T-helper 1 cell treated with Interleukin-12 subunit alpha and Interleukin-12 subunit beta and Interleukin-4 antibody, amounts not matched to agents 30 μg/mL and 1 μg/mL, for 36 hours (primary cell): ENCODE measurements at regions not wholly inside any gene's neighbourhood (a gene's known extent, or its start where the extent isn't known, plus 50 kb on each side); places are given as distances from the start of the nearest gene placed in this dataset.
"Not testable (repeated sequence)": the region's sequence is repeated elsewhere in the genome, so short reads cannot be mapped to it uniquely, and the experiment has no call there.

Experiments
- H3K27ac Mint-ChIP-seq: one replicate; pipeline ENCODE4 v1.8.0; 2021; ENCODE audit warnings: mild to moderate bottlenecking, mixed read lengths
- H3K27me3 Mint-ChIP-seq: one replicate; pipeline ENCODE4 v1.8.0; 2021; ENCODE audit warnings: low read depth, mixed read lengths
- H3K36me3 Mint-ChIP-seq: one replicate; pipeline ENCODE4 v1.8.0; 2021; ENCODE audit warnings: low read depth, mixed read lengths
- H3K4me1 Mint-ChIP-seq: one replicate; pipeline ENCODE4 v1.8.0; 2021; ENCODE audit warnings: low read depth, mixed read lengths
- H3K4me3 Mint-ChIP-seq: one replicate; pipeline ENCODE4 v1.8.0; 2021; ENCODE audit warnings: mild to moderate bottlenecking, moderate library complexity, mixed read lengths
- H3K9me3 Mint-ChIP-seq: one replicate; pipeline ENCODE4 v1.8.0; 2021; ENCODE audit warnings: mixed read lengths

DNA sequence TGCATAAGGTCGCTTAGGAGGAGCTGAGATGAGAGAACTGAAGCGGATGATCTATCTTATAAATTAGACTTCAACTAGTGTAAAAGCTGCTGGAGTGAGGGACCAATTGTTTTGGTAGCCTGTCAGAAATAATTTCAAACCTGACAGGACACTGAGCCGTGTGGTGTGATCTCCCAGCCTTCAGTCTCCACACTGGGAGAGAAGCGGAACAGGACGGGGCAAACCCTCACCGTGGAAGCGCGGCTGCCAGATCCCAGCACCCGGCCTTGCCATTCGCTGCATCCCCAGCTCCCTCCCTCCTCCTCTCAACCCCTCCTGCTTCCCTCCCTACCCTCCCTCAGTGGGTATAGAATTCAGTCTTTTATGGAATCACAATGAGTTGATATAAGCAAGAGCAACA lies 900.1 kb upstream of the SLC35B3 start:
- Mint-ChIP-seq H3K27me3 (no peaks in the 10 kb centered on the region), H3K4me3 (no peak overlapping the region), H3K27ac (no peak overlapping the region), H3K9me3 (peaks cover 5% of the 10 kb centered on the region), H3K36me3 (no peaks in the 10 kb centered on the region), H3K4me1 (no peaks in the 10 kb centered on the region)

DNA sequence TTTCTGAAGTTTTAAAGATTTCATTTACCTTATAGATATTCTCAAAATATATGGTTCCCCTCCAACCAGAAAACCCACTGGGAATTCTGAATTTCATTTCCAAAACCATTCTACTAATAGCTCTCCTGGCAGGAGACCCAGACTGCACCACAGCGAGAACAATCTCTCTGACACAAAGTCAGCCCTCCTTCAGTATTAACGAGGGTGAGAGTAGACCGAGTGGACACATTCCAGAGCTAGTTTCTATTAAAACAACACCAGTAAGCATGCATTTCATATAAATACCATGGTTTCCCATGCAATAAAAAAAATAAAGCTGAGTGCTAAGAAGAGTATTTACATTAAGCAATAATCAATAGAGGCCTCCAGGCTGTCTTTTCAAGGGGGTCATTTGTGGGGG lies 899.6 kb upstream of the SLC35B3 start:
- Mint-ChIP-seq H3K4me3 (no peak overlapping the region), H3K27ac (no peak overlapping the region), H3K27me3 (no peaks in the 10 kb centered on the region), H3K36me3 (no peaks in the 10 kb centered on the region), H3K4me1 (no peaks in the 10 kb centered on the region), H3K9me3 (peaks cover 5% of the 10 kb centered on the region)

DNA sequence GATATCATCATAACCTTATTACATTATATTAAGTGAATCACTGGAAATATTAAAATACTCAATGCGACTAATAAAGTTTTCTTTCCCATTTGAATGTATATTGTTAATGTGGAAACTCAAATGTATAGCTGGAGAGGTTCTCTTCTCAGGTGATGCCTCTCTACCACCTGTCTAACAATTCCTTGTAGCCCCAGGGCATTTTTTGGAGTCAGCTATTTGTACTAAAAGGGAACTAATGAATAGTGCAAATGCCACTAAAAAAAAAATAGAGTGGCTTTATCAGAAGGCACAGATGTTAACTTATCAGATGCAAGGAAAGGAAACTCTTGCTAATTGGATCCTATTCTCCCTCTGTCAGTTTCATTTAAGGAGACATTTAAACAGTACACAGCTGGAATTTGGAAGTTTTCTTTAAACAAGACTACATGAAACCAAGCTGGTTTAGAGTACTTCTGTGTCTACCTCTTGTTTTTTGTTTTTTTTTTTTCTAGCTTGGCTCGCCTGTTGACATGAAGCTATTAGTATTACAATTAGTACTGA lies 897.0 kb upstream of the SLC35B3 start:
- no peak overlapping the region for H3K4me3 Mint-ChIP-seq
- peaks cover 5% of the 10 kb centered on the region for H3K9me3 Mint-ChIP-seq
- no peaks in the 10 kb centered on the region for H3K36me3 Mint-ChIP-seq
- no peaks in the 10 kb centered on the region for H3K27me3 Mint-ChIP-seq
- no peak overlapping the region for H3K27ac Mint-ChIP-seq
- H3K4me1 Mint-ChIP-seq, result no peaks in the 10 kb centered on the region

DNA sequence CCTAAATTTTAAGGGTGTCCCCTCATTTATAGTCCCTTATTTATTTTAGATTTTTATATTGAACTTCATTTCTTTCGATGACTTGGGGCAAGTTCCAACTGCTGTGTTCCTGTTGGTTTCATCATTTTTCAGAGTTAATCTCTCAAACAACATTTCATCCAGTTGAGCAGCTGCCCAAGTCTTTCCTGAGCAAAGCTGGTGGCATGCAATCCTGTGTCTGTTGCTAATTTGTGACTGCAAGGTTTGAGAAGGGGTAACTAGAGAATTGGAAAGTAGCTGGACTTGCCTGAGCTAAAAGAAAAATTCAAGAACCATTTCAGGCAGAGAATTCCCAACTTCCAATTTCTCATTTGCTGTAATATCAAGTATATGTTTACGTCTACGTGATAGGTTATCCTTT lies 881.5 kb upstream of the SLC35B3 start:
- H3K27me3 Mint-ChIP-seq, result no peaks in the 10 kb centered on the region
- no peaks in the 10 kb centered on the region for H3K36me3 Mint-ChIP-seq
- H3K4me3 Mint-ChIP-seq, result no peak overlapping the region
- H3K9me3 Mint-ChIP-seq, result peaks cover 3% of the 10 kb centered on the region
- H3K27ac Mint-ChIP-seq, result no peak overlapping the region
- H3K4me1 Mint-ChIP-seq, result no peaks in the 10 kb centered on the region

DNA sequence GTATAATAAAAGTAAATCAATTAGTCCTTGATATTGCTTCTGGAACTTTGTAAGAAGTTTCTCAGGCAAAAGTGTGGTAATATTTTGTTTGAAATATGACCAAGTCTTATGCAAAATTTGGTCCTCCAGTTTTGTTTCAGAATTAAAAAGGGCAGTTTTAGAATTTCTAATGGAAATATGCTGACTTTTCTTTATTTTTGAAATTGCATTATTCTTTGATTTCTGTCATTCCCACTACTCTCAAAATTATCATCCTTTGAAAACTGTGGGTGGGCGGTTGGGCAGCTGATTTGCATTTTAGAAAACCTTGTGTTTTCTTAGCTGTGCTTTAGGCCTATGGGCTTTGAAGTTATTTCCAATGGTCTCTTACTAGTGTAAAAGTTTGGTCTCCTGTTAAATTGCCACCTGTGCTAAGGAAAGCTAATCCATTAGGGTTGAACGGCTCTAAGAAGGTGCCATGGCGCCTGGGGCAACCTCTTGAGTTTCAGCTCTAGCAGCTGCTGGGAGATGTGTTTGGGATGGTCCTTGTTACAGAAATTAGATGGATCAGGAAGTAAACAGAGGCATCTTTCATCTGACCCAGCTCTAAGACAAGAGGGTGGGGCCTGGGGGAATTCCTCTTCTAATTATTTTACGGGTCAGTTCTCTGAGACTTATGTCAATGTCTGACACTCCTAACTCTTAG lies 880.8 kb upstream of the SLC35B3 start:
- peaks cover 3% of the 10 kb centered on the region for H3K9me3 Mint-ChIP-seq
- no peak overlapping the region for H3K4me3 Mint-ChIP-seq
- H3K27me3 Mint-ChIP-seq, result no peaks in the 10 kb centered on the region
- no peak overlapping the region for H3K27ac Mint-ChIP-seq
- no peaks in the 10 kb centered on the region for H3K4me1 Mint-ChIP-seq
- H3K36me3 Mint-ChIP-seq, result no peaks in the 10 kb centered on the region

DNA sequence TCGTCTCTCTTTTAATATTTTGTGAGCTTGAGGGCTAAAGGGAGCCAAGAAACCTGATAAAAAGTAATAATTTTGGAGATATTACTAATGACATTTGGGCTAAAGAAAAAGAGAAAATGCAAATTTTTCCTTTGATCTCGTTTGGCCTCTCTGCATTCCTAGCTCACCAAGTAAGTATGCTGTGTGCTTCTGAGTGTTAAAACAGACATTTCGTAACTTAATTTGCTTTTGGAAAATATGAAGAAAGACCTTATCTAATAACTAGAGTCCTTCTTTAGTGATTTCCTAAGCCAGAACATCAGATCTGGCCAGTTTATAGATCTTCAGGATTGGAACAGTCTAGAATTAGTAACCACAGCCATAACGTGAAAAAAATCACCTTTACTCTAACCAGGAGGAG lies 872.9 kb upstream of the SLC35B3 start:
- no peaks in the 10 kb centered on the region for H3K4me1 Mint-ChIP-seq
- no peak overlapping the region for H3K27ac Mint-ChIP-seq
- H3K36me3 Mint-ChIP-seq, result no peaks in the 10 kb centered on the region
- H3K4me3 Mint-ChIP-seq, result no peak overlapping the region
- no peaks in the 10 kb centered on the region for H3K27me3 Mint-ChIP-seq
- no peaks in the 10 kb centered on the region for H3K9me3 Mint-ChIP-seq

DNA sequence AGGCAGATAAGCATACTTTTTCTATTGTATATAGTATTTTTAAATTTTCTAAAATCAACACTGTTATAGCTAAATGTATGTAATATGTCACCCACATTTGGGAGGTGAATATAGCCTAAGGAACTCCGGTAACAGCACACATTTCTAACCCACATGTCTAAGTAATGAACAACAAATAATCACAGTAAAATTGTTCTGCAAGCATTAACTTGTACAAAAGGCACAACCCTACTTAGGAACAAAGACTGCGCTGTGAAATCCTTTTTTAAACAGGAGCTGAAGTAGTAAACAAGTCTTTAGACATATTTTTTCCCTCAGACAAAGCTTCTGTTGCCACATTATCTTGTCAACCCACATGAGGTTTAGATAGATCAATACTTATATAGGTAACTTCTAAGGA lies 872.4 kb upstream of the SLC35B3 start:
- Mint-ChIP-seq H3K27me3 (no peaks in the 10 kb centered on the region), H3K4me3 (no peak overlapping the region), H3K9me3 (no peaks in the 10 kb centered on the region), H3K4me1 (no peaks in the 10 kb centered on the region), H3K36me3 (no peaks in the 10 kb centered on the region), H3K27ac (no peak overlapping the region)

DNA sequence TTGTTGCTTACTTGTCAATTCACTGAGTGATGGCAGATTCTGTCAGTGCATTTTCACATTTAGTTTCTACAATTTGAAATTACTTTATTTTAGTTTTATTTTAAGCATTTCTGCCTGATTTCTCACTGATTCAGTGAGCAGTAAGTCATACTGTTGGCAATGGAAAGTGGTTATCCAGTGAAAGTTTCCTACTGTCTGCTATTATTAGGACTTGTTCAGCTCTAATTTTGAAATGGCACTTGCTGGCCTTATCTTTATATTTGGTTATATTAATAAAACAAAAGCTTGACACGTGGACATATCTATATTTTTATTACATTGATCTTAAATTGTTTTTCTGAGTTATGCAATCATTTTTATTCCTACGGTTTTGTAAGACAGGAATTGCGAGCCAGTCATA lies 871.8 kb upstream of the SLC35B3 start:
- Mint-ChIP-seq H3K9me3 (no peaks in the 10 kb centered on the region), H3K27ac (no peak overlapping the region), H3K27me3 (no peaks in the 10 kb centered on the region), H3K4me1 (no peaks in the 10 kb centered on the region), H3K4me3 (no peak overlapping the region), H3K36me3 (no peaks in the 10 kb centered on the region)

DNA sequence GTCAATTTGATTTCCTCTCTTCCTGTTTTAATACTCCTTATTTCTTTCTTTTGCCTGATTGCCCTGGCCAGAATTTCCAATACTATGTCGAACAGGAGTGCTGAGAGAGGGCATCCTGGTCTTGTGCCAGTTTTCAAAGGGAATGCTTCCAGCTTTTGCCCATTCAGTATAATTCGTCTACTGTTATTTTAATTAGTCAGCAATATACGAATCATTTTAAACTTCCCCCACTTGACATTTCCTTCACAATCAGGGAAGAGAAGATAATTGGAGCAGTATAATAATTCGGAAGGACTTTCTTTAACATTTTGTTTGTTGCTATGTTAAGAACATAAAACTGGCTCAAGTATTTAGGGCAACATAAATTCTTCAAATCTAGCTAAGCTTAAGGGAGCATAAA lies 860.3 kb upstream of the SLC35B3 start:
- Mint-ChIP-seq H3K36me3 (no peaks in the 10 kb centered on the region), H3K27ac (no peak overlapping the region), H3K27me3 (no peaks in the 10 kb centered on the region), H3K4me3 (no peak overlapping the region), H3K9me3 (peaks cover 9% of the 10 kb centered on the region), H3K4me1 (no peaks in the 10 kb centered on the region)

DNA sequence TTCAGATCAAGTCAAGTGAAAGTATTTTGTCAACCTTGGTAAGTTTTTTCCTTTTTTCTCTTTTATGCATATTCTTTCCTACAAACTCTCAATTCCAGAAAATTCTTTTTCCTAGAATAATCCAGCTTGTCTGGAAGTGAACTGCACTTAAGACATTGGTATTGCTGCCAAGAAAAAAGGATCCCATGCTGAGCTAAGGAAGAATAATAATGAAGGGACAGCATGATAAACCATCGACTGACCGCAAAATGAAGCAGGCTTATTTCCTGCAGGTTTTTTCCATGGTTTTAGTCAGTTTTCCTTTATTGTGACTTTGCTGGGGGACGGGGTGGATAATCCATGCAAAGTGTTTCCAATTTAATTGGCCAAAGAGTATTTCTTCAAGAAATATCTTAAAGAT lies 857.6 kb upstream of the SLC35B3 start:
- Mint-ChIP-seq H3K4me3 (no peak overlapping the region), H3K9me3 (peaks cover 9% of the 10 kb centered on the region), H3K36me3 (no peaks in the 10 kb centered on the region), H3K27me3 (no peaks in the 10 kb centered on the region), H3K27ac (no peak overlapping the region), H3K4me1 (no peaks in the 10 kb centered on the region)

DNA sequence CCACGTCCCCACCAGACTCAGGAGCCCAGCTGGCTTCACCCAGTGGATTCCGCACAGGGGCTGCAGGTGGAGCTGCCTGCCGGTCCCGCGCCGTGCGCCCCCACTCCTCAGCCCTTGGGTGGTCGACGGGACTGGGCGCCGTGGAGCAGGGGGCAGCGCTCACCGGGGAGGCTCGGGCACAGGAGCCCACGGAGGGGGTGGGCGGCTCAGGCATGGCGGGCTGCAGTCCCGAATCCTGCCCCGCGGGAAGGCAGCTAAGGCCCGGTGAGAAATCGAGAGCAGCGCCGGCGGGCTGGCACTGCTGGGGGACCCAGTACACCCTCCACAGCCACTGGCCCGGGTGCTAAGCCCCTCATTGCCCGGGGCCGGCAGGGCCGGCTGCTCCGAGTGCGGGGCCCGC lies 855.0 kb upstream of the SLC35B3 start:
- H3K4me3 Mint-ChIP-seq, H3K9me3 Mint-ChIP-seq, H3K4me1 Mint-ChIP-seq, H3K27ac Mint-ChIP-seq, H3K36me3 Mint-ChIP-seq, H3K27me3 Mint-ChIP-seq: not testable (repeated sequence)

DNA sequence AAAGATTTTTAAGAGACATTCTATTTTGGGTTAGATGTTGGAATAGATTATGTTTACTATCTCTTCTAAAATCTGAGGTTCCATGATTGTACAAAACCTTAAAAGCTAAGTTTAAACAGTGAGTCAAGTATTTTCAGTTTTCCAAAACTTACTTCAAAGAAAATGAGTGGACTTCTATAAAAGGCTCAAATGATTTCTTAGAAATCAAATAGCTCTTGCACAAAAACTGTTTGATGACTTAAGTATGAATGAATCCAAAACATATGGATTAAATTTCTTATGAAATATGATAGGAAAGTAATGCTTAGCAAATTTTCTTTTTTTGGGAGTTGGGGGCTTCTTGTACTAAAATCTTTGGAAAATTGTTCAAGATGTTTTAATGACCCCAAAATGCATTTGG lies 837.3 kb upstream of the SLC35B3 start:
- Mint-ChIP-seq H3K4me1 (no peaks in the 10 kb centered on the region), H3K4me3 (no peak overlapping the region), H3K27me3 (no peaks in the 10 kb centered on the region), H3K27ac (no peak overlapping the region), H3K9me3 (no peaks in the 10 kb centered on the region), H3K36me3 (no peaks in the 10 kb centered on the region)

DNA sequence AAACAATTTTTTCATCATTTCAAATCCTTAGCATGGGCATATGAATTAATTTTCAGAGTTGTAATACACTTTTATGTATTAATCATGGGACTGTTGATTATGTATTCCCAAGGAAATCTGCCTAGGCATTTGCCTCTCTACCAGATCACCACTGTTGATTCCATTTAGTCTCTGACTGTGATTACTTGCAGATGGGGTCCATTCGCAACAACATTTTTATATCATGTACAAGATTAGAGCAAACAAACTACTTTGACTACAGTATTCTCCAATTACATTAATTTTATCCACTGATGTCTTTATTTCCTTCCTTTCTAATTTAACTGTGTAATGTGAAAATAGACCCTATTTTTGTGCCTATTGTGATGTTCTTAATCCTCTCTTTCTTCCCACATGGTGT lies 831.4 kb upstream of the SLC35B3 start:
- Mint-ChIP-seq H3K9me3 (peaks cover 5% of the 10 kb centered on the region), H3K36me3 (no peaks in the 10 kb centered on the region), H3K27ac (no peak overlapping the region), H3K4me3 (no peak overlapping the region), H3K27me3 (no peaks in the 10 kb centered on the region), H3K4me1 (no peaks in the 10 kb centered on the region)

DNA sequence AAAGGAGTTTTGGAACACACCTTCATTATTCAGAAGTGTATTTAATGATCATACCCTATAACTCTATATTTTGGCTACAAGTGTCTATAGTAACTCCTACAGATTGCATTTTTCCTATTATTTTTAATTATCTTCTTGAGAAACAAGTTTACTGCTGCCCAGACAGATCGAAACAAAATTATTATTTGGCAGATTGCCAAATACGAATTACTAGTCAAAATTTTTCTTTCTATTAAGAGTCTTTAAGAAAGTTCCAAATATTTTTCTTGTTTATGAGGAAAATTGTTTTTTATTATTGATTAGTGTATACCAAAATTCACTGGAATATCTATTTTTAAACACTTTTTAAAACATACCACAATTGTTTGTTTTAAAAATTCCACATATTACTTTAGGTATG lies 821.9 kb upstream of the SLC35B3 start:
- Mint-ChIP-seq H3K27ac (no peak overlapping the region), H3K36me3 (no peaks in the 10 kb centered on the region), H3K9me3 (peaks cover 6% of the 10 kb centered on the region), H3K27me3 (no peaks in the 10 kb centered on the region), H3K4me1 (no peaks in the 10 kb centered on the region), H3K4me3 (no peak overlapping the region)

DNA sequence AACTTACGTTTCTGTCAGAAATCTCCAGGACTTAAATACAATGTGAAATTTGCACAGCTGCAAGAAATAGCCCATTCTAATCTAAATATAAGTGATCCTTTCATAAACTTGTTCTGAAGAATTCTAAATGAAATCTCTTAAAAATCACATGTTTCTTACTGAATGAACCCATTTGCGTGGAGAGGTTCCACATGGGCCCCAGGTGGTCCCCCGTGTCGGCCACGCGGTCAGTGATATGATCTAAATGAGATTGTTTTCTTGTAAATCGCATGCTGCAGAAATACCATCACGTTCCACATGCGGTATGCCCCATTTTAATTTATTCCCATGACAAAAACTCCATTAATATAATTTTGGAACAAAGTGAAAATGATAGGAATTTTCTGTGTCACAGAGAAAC lies 818.9 kb upstream of the SLC35B3 start:
- H3K36me3 Mint-ChIP-seq, result no peaks in the 10 kb centered on the region
- H3K4me1 Mint-ChIP-seq, result no peaks in the 10 kb centered on the region
- H3K4me3 Mint-ChIP-seq, result no peak overlapping the region

DNA sequence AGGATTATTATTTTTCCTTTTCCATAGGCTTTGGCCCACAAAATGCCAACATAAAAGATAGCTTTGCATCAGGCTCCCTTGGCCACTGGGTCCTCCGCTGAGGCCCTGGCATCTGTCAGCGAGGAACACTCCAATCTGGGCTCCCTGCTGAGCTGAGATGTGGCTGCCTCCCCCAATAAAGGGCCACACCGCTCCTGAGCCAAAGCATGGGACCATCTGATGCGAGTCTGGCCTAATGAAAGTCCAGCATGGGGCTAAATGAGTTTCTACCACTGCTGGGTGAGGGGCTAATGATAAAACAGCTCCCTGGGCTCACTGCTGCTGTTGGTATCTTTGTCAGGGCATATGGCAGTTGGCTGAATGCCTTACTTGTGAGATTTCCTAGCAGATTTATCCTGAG lies 817.5 kb upstream of the SLC35B3 start:
- Mint-ChIP-seq H3K4me3 (no peak overlapping the region), H3K27ac (no peak overlapping the region), H3K27me3 (no peaks in the 10 kb centered on the region), H3K4me1 (no peaks in the 10 kb centered on the region), H3K36me3 (no peaks in the 10 kb centered on the region), H3K9me3 (no peaks in the 10 kb centered on the region)

More for the DNA sequence above, 818.9 kb upstream of the SLC35B3 start:
- H3K27me3 Mint-ChIP-seq, result no peaks in the 10 kb centered on the region
- no peaks in the 10 kb centered on the region for H3K9me3 Mint-ChIP-seq
- no peak overlapping the region for H3K27ac Mint-ChIP-seq
